ENCODE measurements at regions not wholly inside any gene's neighbourhood (a gene's known extent, or its start where the extent isn't known, plus 50 kb on each side); places are given as distances from the start of the nearest gene placed in this dataset.

DNA sequence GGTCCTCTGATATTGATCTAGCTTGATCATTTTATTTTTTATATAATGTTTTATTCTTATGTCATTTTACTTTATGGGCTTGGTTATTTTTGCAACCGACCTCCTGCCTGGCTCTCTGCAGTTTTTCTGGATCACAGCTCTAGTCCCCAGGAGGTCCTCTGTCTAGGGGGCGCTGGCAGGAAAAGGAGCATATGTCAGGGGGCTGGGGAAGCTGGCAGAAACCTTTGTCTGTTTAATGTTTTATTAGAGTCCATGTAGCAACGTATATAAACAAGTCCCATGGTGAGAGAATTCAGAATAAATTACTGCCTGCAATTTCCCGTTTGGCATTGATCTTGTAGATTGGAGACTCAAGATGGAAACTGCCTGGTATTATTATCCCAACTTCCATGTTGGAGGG lies 133.5 kb upstream of the ZBED5 start:
- TF ChIP-seq, protein P1, sequence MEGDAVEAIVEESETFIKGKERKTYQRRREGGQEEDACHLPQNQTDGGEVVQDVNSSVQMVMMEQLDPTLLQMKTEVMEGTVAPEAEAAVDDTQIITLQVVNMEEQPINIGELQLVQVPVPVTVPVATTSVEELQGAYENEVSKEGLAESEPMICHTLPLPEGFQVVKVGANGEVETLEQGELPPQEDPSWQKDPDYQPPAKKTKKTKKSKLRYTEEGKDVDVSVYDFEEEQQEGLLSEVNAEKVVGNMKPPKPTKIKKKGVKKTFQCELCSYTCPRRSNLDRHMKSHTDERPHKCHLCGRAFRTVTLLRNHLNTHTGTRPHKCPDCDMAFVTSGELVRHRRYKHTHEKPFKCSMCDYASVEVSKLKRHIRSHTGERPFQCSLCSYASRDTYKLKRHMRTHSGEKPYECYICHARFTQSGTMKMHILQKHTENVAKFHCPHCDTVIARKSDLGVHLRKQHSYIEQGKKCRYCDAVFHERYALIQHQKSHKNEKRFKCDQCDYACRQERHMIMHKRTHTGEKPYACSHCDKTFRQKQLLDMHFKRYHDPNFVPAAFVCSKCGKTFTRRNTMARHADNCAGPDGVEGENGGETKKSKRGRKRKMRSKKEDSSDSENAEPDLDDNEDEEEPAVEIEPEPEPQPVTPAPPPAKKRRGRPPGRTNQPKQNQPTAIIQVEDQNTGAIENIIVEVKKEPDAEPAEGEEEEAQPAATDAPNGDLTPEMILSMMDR (IDR thresholded peaks at IDR 0.05), result no peak
- no peak for TF ChIP-seq POLR2A (IDR thresholded peaks at IDR 0.05)
